K562 (cell line): ENCODE measurements at regions not wholly inside any gene's neighbourhood (a gene's known extent, or its start where the extent isn't known, plus 50 kb on each side); places are given as distances from the start of the nearest gene placed in this dataset.

ENCODE experiments used
- ATAC-seq: fragments of 200-7000 bp; cut with Tn5 transposase; 3 replicates; pipeline ENCODE4 v1.9.1; 2020; ENCODE audit warnings: moderate library complexity
- BruUV-seq: library from RNA; stranded (reverse); fragments of 400-500 nt; replicated peaks from 2 replicates; lab custom pipeline; 2021; lab: Mats Ljungman, UMichigan
- CTCF ChIA-PET: fragments of 300-600 bp; formaldehyde crosslinking; extraction: SDS; loops from one replicate; lab custom pipeline; 2021; ENCODE audit warnings: low intra/inter-chr PET ratio; lab: Yijun Ruan, JAX
- POLR2A ChIA-PET: fragments of 300-600, 350-650 bp; sonication (Branson Sonifier 250); formaldehyde crosslinking; extraction: SDS; loops from one replicate; lab custom pipeline; 2021; ENCODE audit warnings: antibody characterized with exemption, inconsistent platforms; lab: Yijun Ruan, JAX
- DNase-seq, 4 experiments: peaks; one replicate each; pipeline versions ENCODE4 v3.0.0 to v3.0.0-alpha.2; 2011 to 2018; ENCODE audit warnings: low spot score in 3 of 4, mixed read lengths in 3 of 4; ENCODE audit errors: extremely low read depth in 1 of 4
- FAIRE-seq: peaks from 2 replicates; lab custom pipeline; 2011; peaks lifted over from hg19 to GRCh38; lab: Jason Lieb, UNC
- H2AFZ ChIP-seq: 2 replicates; pipeline ENCODE4 v1.6.0; 2011; ENCODE audit warnings: low read depth, low read length, control low read depth, inconsistent platforms
- H3K27ac ChIP-seq: fragments of 200-600 bp; 3 replicates; pipeline ENCODE4 v1.8.0; 2011; ENCODE audit warnings: low read depth, mild to moderate bottlenecking, control low read depth, inconsistent platforms, low read length, moderate library complexity, mixed read lengths; ENCODE audit errors: extremely low read depth
- H3K27me3 ChIP-seq, 2 experiments: fragments of 300-600 bp in 1 of 2; 2 replicates in 1 of 2; 3 replicates in 1 of 2; pipeline versions ENCODE4 v1.6.0 to v1.8.0; 2011; ENCODE audit warnings: inconsistent platforms in 2 of 2, low read length in 2 of 2, mild to moderate bottlenecking in 1 of 2, mixed read lengths in 1 of 2, moderate library complexity in 1 of 2; ENCODE audit not compliant: control insufficient read depth in 2 of 2, insufficient read depth in 2 of 2
- H3K36me3 ChIP-seq: fragments of 300-600 bp; 3 replicates; pipeline ENCODE4 v1.8.0; 2011; ENCODE audit warnings: mild to moderate bottlenecking, low read length, inconsistent platforms; ENCODE audit not compliant: control insufficient read depth, insufficient read depth
- H3K4me1 ChIP-seq, 2 experiments: fragments of 200-600 bp in 1 of 2; replicated peaks in 1 of 2; 2 replicates in 1 of 2; 3 replicates in 1 of 2; pipeline versions ENCODE4 v1.5.1 to v1.8.0; 2011; ENCODE audit warnings: inconsistent platforms in 2 of 2, low read length in 2 of 2, mild to moderate bottlenecking in 1 of 2, mixed read lengths in 1 of 2, moderate library complexity in 1 of 2; ENCODE audit not compliant: control insufficient read depth in 2 of 2, insufficient read depth in 2 of 2
- H3K4me2 ChIP-seq: 2 replicates; pipeline ENCODE4 v1.6.1; 2011; ENCODE audit warnings: low read length, control low read depth, inconsistent platforms, mixed read lengths; ENCODE audit not compliant: insufficient read depth
- H3K4me3 ChIP-seq: fragments of 200-600 bp; sonication (generic), shearing (Covaris generic); 2 replicates; pipeline ENCODE4 v1.5.1; 2016; ENCODE audit warnings: control low read depth, inconsistent platforms
- H3K79me2 ChIP-seq: fragments of 200-600 bp; 3 replicates; pipeline ENCODE4 v1.8.0; 2011; ENCODE audit warnings: low read length, inconsistent platforms; ENCODE audit not compliant: control insufficient read depth, insufficient read depth
- H3K9ac ChIP-seq, 2 experiments: 2 replicates each; pipeline versions ENCODE4 v1.6.0 to v1.6.1; 2011; ENCODE audit warnings: low read depth in 2 of 2, low read length in 2 of 2, control low read depth in 1 of 2, inconsistent platforms in 1 of 2, mild to moderate bottlenecking in 1 of 2, mixed read lengths in 1 of 2; ENCODE audit not compliant: insufficient read depth in 1 of 2
- H3K9me1 ChIP-seq: one replicate; pipeline ENCODE4 v1.6.0; 2011; ENCODE audit warnings: inconsistent platforms, mild to moderate bottlenecking, low read length, moderate library complexity; ENCODE audit not compliant: control insufficient read depth, insufficient read depth
- H3K9me3 ChIP-seq: replicated peaks from 2 replicates; pipeline ENCODE4 v1.5.1; 2011; ENCODE audit warnings: low read depth, low read length, inconsistent platforms; ENCODE audit not compliant: control insufficient read depth, insufficient read depth
- H4K20me1 ChIP-seq: replicated peaks from 2 replicates; pipeline ENCODE4 v1.6.1; 2011; ENCODE audit warnings: low read length, inconsistent platforms, mixed read lengths; ENCODE audit not compliant: control insufficient read depth, insufficient read depth
- JUN ChIP-seq, 2 experiments: sonication (generic) in 1 of 2; formaldehyde crosslinking in 1 of 2; IDR thresholded peaks; 2 replicates each; pipeline versions ENCODE4 v1.6.1 to v1.8.0; 2012 to 2022; ENCODE audit warnings: borderline replicate concordance in 2 of 2, mild to moderate bottlenecking in 2 of 2, improper control_type of control experiment in 1 of 2, low read depth in 1 of 2, low read length in 1 of 2, missing genetic modification reagents in 1 of 2
- JUND ChIP-seq, 2 experiments: IDR thresholded peaks; 2 replicates in 1 of 2; 3 replicates in 1 of 2; pipeline ENCODE4 v1.6.1; 2011; ENCODE audit warnings: borderline replicate concordance in 2 of 2, low read depth in 2 of 2, low read length in 2 of 2, improper control_type of control experiment in 1 of 2, missing biosample characterization in 1 of 2, missing genetic modification characterization in 1 of 2, missing genetic modification reagents in 1 of 2
- MTA3 ChIP-seq: fragments of 450-650 bp; formaldehyde crosslinking; IDR thresholded peaks from 2 replicates; pipeline ENCODE4 v1.6.1; 2017; ENCODE audit warnings: mild to moderate bottlenecking, borderline replicate concordance
- NELFE ChIP-seq: IDR thresholded peaks from 2 replicates; pipeline ENCODE4 v1.6.1; 2011; ENCODE audit warnings: mild to moderate bottlenecking; ENCODE audit not compliant: insufficient read depth, insufficient read length
- PTRF ChIP-seq: fragments of 450-650 bp; IDR thresholded peaks from 2 replicates; pipeline ENCODE4 v1.6.1; 2016; ENCODE audit warnings: mild to moderate bottlenecking, missing genetic modification characterization, missing compliant biosample characterization
- SMAD2 ChIP-seq: fragments of 150-350 bp; IDR thresholded peaks from 2 replicates; pipeline ENCODE4 v1.6.1; 2014; ENCODE audit warnings: low read depth, mild to moderate bottlenecking, low read length
- WHSC1 ChIP-seq: IDR thresholded peaks from one replicate; pipeline ENCODE4 v1.6.1; 2012; ENCODE audit warnings: low read length, control low read depth, inconsistent platforms
- ZNF124 ChIP-seq: sonication (generic); formaldehyde crosslinking; IDR thresholded peaks from 2 replicates; pipeline ENCODE4 v1.8.1; 2022; ENCODE audit warnings: missing genetic modification reagents
- ZNF507 ChIP-seq: conservative IDR thresholded peaks from 2 replicates; pipeline ENCODE4 v1.6.1; 2017; ENCODE audit warnings: missing genetic modification characterization, missing compliant biosample characterization
- WGBS: fragments of 100-300 bp; shearing (Covaris generic); methylation state at CpG from one replicate; pipeline ENCODE4 v1.1.6; 2016; ENCODE audit warnings: low coverage, mixed read lengths; ENCODE audit not compliant: insufficient coverage; ENCODE audit errors: missing lambda C conversion rate; 5-methylcytosine and 5-hydroxymethylcytosine counted together
- in situ Hi-C: fragments of 300-500 bp; cut with MboI; formaldehyde crosslinking; loops from 4 replicates; pipeline ENCODE4 v1.15.0; 2018; ENCODE audit warnings: inconsistent platforms, mixed read lengths
- intact Hi-C: fragments of 100-400 bp; cut with micrococcal nuclease; formaldehyde crosslinking; loops from 2 replicates; pipeline ENCODE4 v1.14.2; 2022
- TF ChIP-seq, protein P1 (sequence below): fragments of 200-800 bp; sonication (Bioruptor generic); IDR thresholded peaks from 2 replicates; pipeline ENCODE4 v1.6.1; 2016; ENCODE audit warnings: missing genetic modification characterization, missing compliant biosample characterization
- TF ChIP-seq, protein P2 (sequence below): fragments of 250-450 bp; sonication (Bioruptor Pico); IDR thresholded peaks from 2 replicates; pipeline ENCODE4 v1.8.0; 2022; ENCODE audit warnings: moderate library complexity, mild to moderate bottlenecking, inconsistent platforms

DNA sequence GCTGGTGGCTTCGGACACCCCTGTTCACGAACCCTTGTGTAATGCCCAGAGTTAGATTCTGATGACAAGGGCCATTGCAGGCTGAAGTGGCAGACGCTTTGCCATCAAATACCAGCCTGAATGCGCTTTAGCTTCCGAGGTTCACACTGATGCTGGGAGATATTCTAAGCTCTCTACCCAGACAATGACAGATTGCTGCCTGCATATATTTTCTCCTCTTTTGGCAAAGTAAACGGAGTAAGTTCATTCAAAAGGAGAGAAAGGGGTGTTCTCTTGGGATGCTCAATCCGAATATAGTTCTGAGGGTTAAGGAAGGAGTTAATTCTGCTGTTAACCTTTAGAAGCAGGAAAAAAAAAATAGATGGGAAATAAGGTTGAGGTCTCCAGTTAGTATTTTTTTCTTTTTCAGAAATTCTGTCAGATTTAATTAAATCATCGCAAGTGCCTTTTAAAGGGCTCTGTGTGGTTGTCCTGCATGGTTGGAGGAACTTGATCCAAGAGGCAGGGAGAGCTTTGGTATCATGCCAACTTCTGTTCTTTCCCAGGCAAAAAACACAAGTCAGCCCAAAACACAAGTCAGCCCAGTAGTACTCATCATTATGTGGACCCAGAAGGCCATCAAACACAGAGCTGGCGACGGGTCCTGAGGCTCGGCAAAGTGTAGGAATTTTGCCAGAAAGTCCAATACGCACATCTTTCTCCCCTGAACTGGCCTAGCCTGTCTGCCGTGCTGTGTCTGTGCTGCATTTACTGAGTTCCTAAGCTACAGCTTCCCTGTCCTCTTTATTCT lies 70.9 kb upstream of the ST8SIA2 start:
- no peaks in the 10 kb centered on the region for H3K79me2 ChIP-seq
- WGBS = 0% methylated on average over 13 of the region's 13 CpGs
- no peaks in the 10 kb centered on the region for H4K20me1 ChIP-seq
- BruUV-seq = no TSS peak
- H3K4me1 ChIP-seq = no peaks in the 10 kb centered on the region
- no peak for ATAC-seq
- no peak overlapping the region for H3K9ac ChIP-seq
- H3K36me3 ChIP-seq = no peaks in the 10 kb centered on the region
- peaks cover 0 to 4% of the 10 kb centered on the region in 2 experiments; a peak in 2 of 5 replicates for H3K27me3 ChIP-seq
- H3K4me3 ChIP-seq = no peak overlapping the region
- H3K9me3 ChIP-seq = no peaks in the 10 kb centered on the region
- no peak for DNase-seq
- no peak for FAIRE-seq
- in situ Hi-C loops = no loop called here
- CTCF ChIA-PET = no interaction called here
- intact Hi-C loops = no loop called here
- H3K4me2 ChIP-seq = no peak overlapping the region
- no peak overlapping the region for H2AFZ ChIP-seq
- POLR2A ChIA-PET = no interaction called here
- H3K9me1 ChIP-seq = no peaks in the 10 kb centered on the region
- no peak overlapping the region for H3K27ac ChIP-seq
- TF ChIP-seq SMAD2 (no peak), ZNF124 (CRISPR knock-in tag) (no peak), MTA3 (no peak), JUND (IDR thresholded peaks at IDR 0.05; ENCODE audit: borderline replicate concordance, low read depth, low read length) (no peak), JUND (tag; IDR thresholded peaks at IDR 0.05; ENCODE audit: borderline replicate concordance, low read depth, low read length) (no peak), NELFE (no peak), PTRF (tag) (no peak), JUN (IDR thresholded peaks at IDR 0.05; ENCODE audit: borderline replicate concordance, low read depth, low read length) (no peak), JUN (CRISPR knock-in tag; IDR thresholded peaks at IDR 0.05; ENCODE audit: borderline replicate concordance) (no peak), WHSC1 (no peak), ZNF507 (tag) (no peak)
- TF ChIP-seq, protein P1, sequence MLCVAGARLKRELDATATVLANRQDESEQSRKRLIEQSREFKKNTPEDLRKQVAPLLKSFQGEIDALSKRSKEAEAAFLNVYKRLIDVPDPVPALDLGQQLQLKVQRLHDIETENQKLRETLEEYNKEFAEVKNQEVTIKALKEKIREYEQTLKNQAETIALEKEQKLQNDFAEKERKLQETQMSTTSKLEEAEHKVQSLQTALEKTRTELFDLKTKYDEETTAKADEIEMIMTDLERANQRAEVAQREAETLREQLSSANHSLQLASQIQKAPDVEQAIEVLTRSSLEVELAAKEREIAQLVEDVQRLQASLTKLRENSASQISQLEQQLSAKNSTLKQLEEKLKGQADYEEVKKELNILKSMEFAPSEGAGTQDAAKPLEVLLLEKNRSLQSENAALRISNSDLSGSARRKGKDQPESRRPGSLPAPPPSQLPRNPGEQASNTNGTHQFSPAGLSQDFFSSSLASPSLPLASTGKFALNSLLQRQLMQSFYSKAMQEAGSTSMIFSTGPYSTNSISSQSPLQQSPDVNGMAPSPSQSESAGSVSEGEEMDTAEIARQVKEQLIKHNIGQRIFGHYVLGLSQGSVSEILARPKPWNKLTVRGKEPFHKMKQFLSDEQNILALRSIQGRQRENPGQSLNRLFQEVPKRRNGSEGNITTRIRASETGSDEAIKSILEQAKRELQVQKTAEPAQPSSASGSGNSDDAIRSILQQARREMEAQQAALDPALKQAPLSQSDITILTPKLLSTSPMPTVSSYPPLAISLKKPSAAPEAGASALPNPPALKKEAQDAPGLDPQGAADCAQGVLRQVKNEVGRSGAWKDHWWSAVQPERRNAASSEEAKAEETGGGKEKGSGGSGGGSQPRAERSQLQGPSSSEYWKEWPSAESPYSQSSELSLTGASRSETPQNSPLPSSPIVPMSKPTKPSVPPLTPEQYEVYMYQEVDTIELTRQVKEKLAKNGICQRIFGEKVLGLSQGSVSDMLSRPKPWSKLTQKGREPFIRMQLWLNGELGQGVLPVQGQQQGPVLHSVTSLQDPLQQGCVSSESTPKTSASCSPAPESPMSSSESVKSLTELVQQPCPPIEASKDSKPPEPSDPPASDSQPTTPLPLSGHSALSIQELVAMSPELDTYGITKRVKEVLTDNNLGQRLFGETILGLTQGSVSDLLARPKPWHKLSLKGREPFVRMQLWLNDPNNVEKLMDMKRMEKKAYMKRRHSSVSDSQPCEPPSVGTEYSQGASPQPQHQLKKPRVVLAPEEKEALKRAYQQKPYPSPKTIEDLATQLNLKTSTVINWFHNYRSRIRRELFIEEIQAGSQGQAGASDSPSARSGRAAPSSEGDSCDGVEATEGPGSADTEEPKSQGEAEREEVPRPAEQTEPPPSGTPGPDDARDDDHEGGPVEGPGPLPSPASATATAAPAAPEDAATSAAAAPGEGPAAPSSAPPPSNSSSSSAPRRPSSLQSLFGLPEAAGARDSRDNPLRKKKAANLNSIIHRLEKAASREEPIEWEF (CRISPR knock-in tag) = no peak
- TF ChIP-seq, protein P2, sequence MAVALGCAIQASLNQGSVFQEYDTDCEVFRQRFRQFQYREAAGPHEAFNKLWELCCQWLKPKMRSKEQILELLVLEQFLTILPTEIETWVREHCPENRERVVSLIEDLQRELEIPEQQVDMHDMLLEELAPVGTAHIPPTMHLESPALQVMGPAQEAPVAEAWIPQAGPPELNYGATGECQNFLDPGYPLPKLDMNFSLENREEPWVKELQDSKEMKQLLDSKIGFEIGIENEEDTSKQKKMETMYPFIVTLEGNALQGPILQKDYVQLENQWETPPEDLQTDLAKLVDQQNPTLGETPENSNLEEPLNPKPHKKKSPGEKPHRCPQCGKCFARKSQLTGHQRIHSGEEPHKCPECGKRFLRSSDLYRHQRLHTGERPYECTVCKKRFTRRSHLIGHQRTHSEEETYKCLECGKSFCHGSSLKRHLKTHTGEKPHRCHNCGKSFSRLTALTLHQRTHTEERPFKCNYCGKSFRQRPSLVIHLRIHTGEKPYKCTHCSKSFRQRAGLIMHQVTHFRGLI = no peak
